CD4-positive, CD25-positive, alpha-beta regulatory T cell (primary cell): ENCODE measurements at regions not wholly inside any gene's neighbourhood (a gene's known extent, or its start where the extent isn't known, plus 50 kb on each side); places are given as distances from the start of the nearest gene placed in this dataset.

Experiments
- ATAC-seq, 2 donors: fragments of 150-1000 bp; cut with Tn5 transposase; one replicate each; pipeline ENCODE4 v1.10.0; 2021; ENCODE audit warnings: low read depth in 2 of 2, moderate number of reproducible peaks in 2 of 2, moderate library complexity in 1 of 2
- DNase-seq, 3 donors: peaks; one replicate each; pipeline versions ENCODE4 v3.0.0 to v3.0.0-alpha.2; 2012 to 2022; ENCODE audit warnings: mixed read lengths in 1 of 3
- H3K27ac ChIP-seq: one replicate; pipeline ENCODE4 v1.7.0; 2013; ENCODE audit warnings: mild to moderate bottlenecking, low read length; ENCODE audit not compliant: insufficient read depth, poor library complexity, severe bottlenecking
- H3K27me3 ChIP-seq: one replicate; pipeline ENCODE4 v1.7.0; 2013; ENCODE audit warnings: low read length; ENCODE audit not compliant: control insufficient read depth, insufficient read depth
- H3K36me3 ChIP-seq: one replicate; pipeline ENCODE4 v1.7.0; 2013; ENCODE audit warnings: mild to moderate bottlenecking, low read length, moderate library complexity; ENCODE audit not compliant: control insufficient read depth, insufficient read depth
- H3K4me1 ChIP-seq: 2 replicates; pipeline ENCODE4 v1.7.0; 2013; ENCODE audit warnings: mild to moderate bottlenecking, low read length; ENCODE audit not compliant: insufficient read depth, control insufficient read depth, poor library complexity, severe bottlenecking
- H3K4me3 ChIP-seq: one replicate; pipeline ENCODE4 v1.7.0; 2013; ENCODE audit warnings: low read depth, mild to moderate bottlenecking, low read length, moderate library complexity
- H3K9me3 ChIP-seq, 2 experiments: 1 replicate in 1 of 2; 2 replicates in 1 of 2; pipeline ENCODE4 v1.7.0; 2013; ENCODE audit warnings: low read length in 2 of 2, mild to moderate bottlenecking in 1 of 2, moderate library complexity in 1 of 2; ENCODE audit not compliant: control insufficient read depth in 2 of 2
- H3K27ac Mint-ChIP-seq, 3 donors: one replicate each; pipeline ENCODE4 v1.8.0; 2020 to 2022; ENCODE audit warnings: mild to moderate bottlenecking in 3 of 3, mixed read lengths in 3 of 3, moderate library complexity in 2 of 3
- H3K27me3 Mint-ChIP-seq: one replicate; pipeline ENCODE4 v1.8.0; 2022; ENCODE audit warnings: mild to moderate bottlenecking, mixed read lengths
- H3K36me3 Mint-ChIP-seq: one replicate; pipeline ENCODE4 v1.8.0; 2020; ENCODE audit warnings: mixed read lengths
- H3K4me1 Mint-ChIP-seq, 4 donors: one replicate each; pipeline ENCODE4 v1.8.0; 2020 to 2022; ENCODE audit warnings: mixed read lengths in 4 of 4, mild to moderate bottlenecking in 1 of 4
- H3K4me3 Mint-ChIP-seq, 4 donors: one replicate each; pipeline ENCODE4 v1.8.0; 2020 to 2022; ENCODE audit warnings: mild to moderate bottlenecking in 4 of 4, mixed read lengths in 4 of 4, moderate library complexity in 3 of 4
- H3K9me3 Mint-ChIP-seq, 7 donors: one replicate each; pipeline ENCODE4 v1.8.0; 2020 to 2022; ENCODE audit warnings: mixed read lengths in 7 of 7, mild to moderate bottlenecking in 3 of 7, moderate library complexity in 2 of 7

- H3K4me1 Mint-ChIP-seq = peaks cover 4 to 22% (median 13%) of the 10 kb centered on the region in 4 donors
- Histone ChIP-seq H3K27ac (no peak overlapping the region), H3K9me3 (no peaks in the 10 kb centered on the region), H3K4me3 (no peak overlapping the region), H3K27me3 (no peaks in the 10 kb centered on the region), H3K4me1 (peaks cover 4% of the 10 kb centered on the region), H3K36me3 (no peaks in the 10 kb centered on the region)
- peaks cover 0 to 10% (median 2%) of the 10 kb centered on the region in 7 donors for H3K9me3 Mint-ChIP-seq
- no peak for DNase-seq
- H3K27me3 Mint-ChIP-seq = peaks cover 10% of the 10 kb centered on the region
- H3K36me3 Mint-ChIP-seq = peaks cover 9% of the 10 kb centered on the region
- no peak overlapping the region for H3K4me3 Mint-ChIP-seq
- peak overlapping the region in 2 of 3 donors; percentile 21 to 78 for H3K27ac Mint-ChIP-seq
- ATAC-seq = no peak
Observed at GRCh38 chr13:108419768-108420167, 150.2 kb downstream of the TNFSF13B start.

DNA sequence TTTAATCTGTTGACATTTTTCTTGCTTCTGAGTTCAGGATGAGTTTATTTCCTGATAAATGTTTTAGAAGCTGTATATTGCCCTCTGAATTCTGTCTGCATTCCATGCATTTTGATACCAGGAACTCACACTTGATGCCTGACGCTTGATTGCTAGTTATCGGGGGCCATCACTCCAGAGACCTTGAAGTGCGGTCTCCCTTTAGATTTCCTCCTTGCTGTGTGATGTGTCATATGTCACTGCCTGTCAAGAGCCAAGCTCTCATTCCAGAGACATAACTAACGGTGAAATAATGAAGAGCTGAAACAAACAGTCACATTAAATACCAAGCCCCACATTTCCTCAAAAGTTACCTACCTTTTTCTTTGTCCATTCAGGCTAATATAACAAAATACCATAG lies 155.5 kb downstream of the TNFSF13B start:
- no peak overlapping the region for H3K4me3 Mint-ChIP-seq
- no peak overlapping the region for H3K4me3 ChIP-seq
- no peaks in the 10 kb centered on the region for H3K4me1 ChIP-seq
- H3K27me3 ChIP-seq = no peaks in the 10 kb centered on the region
- H3K27ac ChIP-seq = no peak overlapping the region
- H3K4me1 Mint-ChIP-seq = peaks cover under 1 to 6% (median 4%) of the 10 kb centered on the region in 4 donors
- no peaks in the 10 kb centered on the region for H3K9me3 Mint-ChIP-seq
- no peaks in the 10 kb centered on the region for H3K9me3 ChIP-seq
- no peak for DNase-seq
- H3K36me3 ChIP-seq = no peaks in the 10 kb centered on the region
- no peak for ATAC-seq
- peaks cover 4% of the 10 kb centered on the region for H3K27me3 Mint-ChIP-seq
- H3K36me3 Mint-ChIP-seq = no peaks in the 10 kb centered on the region
- peak overlapping the region in 2 of 3 donors; percentile 14 to 32 for H3K27ac Mint-ChIP-seq

GRCh38 chr13:108426893-108427292 lies 157.4 kb downstream of the TNFSF13B start:
- Histone ChIP-seq H3K9me3 (no peaks in the 10 kb centered on the region), H3K27ac (no peak overlapping the region), H3K27me3 (no peaks in the 10 kb centered on the region), H3K36me3 (no peaks in the 10 kb centered on the region), H3K4me3 (no peak overlapping the region), H3K4me1 (no peaks in the 10 kb centered on the region)
- H3K4me1 Mint-ChIP-seq = peaks cover 0 to 6% (median 4%) of the 10 kb centered on the region in 4 donors
- no peaks in the 10 kb centered on the region for H3K36me3 Mint-ChIP-seq
- H3K27ac Mint-ChIP-seq = peak overlapping the region in 1 of 3 donors; percentile 47
- H3K4me3 Mint-ChIP-seq = no peak overlapping the region
- no peak for DNase-seq
- H3K27me3 Mint-ChIP-seq = peaks cover 4% of the 10 kb centered on the region
- no peaks in the 10 kb centered on the region for H3K9me3 Mint-ChIP-seq
- ATAC-seq = no peak

DNA sequence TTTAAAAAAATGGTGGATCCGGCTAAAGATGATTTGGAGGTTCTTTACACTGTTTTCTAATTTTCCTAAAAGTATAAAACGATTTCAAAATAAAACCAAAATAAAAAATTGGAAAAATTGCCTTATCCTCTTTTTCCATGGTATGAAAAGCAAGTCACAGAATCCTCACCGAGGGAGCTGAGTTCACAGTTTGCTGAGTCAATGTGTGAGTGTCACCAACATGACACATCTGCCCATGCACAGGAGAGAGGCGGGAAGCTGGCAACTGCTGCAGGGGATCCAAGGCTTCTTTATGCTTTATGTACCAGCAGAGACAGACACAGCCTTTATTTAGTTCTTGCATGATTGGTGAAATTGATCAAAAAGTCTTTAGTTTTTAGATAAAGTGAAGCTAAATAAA lies 157.8 kb downstream of the TNFSF13B start:
- ATAC-seq (no peak), DNase-seq (no peak)
- Mint-ChIP-seq H3K4me3 (no peak overlapping the region), H3K36me3 (no peaks in the 10 kb centered on the region), H3K27me3 (peaks cover 4% of the 10 kb centered on the region), H3K27ac (no peak overlapping the region), H3K9me3 (no peaks in the 10 kb centered on the region), H3K4me1 (peaks cover 0 to 6% (median 4%) of the 10 kb centered on the region in 4 donors)
- Histone ChIP-seq H3K36me3 (no peaks in the 10 kb centered on the region), H3K9me3 (no peaks in the 10 kb centered on the region), H3K4me1 (no peaks in the 10 kb centered on the region), H3K27me3 (no peaks in the 10 kb centered on the region), H3K4me3 (no peak overlapping the region), H3K27ac (no peak overlapping the region)

- H3K36me3 Mint-ChIP-seq = no peaks in the 10 kb centered on the region
- ATAC-seq (no peak), DNase-seq (no peak)
- Histone ChIP-seq H3K27ac (no peak overlapping the region), H3K9me3 (no peaks in the 10 kb centered on the region), H3K4me1 (no peaks in the 10 kb centered on the region), H3K4me3 (no peak overlapping the region), H3K27me3 (no peaks in the 10 kb centered on the region), H3K36me3 (no peaks in the 10 kb centered on the region)
- peaks cover 4% of the 10 kb centered on the region for H3K27me3 Mint-ChIP-seq
- H3K9me3 Mint-ChIP-seq = no peaks in the 10 kb centered on the region
- H3K4me1 Mint-ChIP-seq = peaks cover 0 to 3% (median 0%) of the 10 kb centered on the region in 4 donors
- no peak overlapping the region for H3K27ac Mint-ChIP-seq
- no peak overlapping the region for H3K4me3 Mint-ChIP-seq
Observed at GRCh38 chr13:108428691-108429090, 159.2 kb downstream of the TNFSF13B start.

DNA sequence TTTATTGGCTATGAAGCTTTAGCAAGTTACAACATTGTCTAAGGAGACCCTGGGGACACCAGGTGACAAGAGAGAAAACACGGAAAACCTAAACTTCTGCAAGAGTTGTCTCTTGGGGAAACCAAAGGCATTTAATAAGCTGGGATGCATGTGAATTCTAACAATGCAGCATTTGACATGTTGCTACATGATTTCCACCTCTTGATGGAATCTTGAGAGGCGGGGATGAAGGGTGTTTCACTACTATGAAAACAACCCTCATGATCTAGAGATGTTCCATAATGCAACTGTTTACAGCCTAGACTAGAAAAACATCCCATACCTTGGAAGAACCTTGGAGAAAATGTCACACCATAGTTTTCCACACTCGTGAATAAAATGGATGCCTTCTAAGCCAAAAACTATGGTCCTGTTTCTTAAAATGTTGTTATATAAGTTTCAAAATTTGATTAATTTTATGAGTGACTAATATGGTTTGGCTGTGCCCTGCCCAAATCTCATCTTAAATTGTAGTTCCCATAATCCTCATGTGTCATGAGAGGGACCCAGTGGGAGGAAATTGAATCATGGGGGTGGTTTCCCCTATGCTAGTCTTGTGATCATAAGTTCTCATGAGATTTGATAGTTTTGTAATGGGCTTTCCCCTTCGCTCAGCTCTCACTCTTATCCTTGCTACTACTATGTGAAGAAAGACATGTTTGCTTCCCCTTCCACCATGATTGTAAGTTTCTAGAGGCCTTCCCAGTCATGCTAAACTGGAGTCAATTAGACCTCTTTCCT lies 164.6 kb downstream of the TNFSF13B start:
- Mint-ChIP-seq H3K27me3 (peaks cover 10% of the 10 kb centered on the region), H3K4me1 (no peaks in the 10 kb centered on the region), H3K9me3 (peaks cover 0 to 4% (median 0%) of the 10 kb centered on the region in 7 donors), H3K36me3 (no peaks in the 10 kb centered on the region), H3K27ac (no peak overlapping the region), H3K4me3 (no peak overlapping the region)
- peaks cover 2% of the 10 kb centered on the region for H3K27me3 ChIP-seq
- no peaks in the 10 kb centered on the region for H3K4me1 ChIP-seq
- DNase-seq (no peak), ATAC-seq (no peak)
- H3K27ac ChIP-seq = no peak overlapping the region
- H3K4me3 ChIP-seq = no peak overlapping the region
- H3K9me3 ChIP-seq = no peaks in the 10 kb centered on the region
- H3K36me3 ChIP-seq = no peaks in the 10 kb centered on the region

- no peaks in the 10 kb centered on the region for H3K9me3 ChIP-seq
- ATAC-seq (no peak), DNase-seq (no peak)
- Mint-ChIP-seq H3K27ac (peak overlapping the region in 1 of 3 donors; percentile 0), H3K27me3 (peaks cover 10% of the 10 kb centered on the region), H3K4me1 (no peaks in the 10 kb centered on the region), H3K4me3 (no peak overlapping the region), H3K9me3 (peaks cover 0 to 4% (median 0%) of the 10 kb centered on the region in 7 donors), H3K36me3 (no peaks in the 10 kb centered on the region)
- H3K36me3 ChIP-seq = no peaks in the 10 kb centered on the region
- H3K4me3 ChIP-seq = no peak overlapping the region
- no peak overlapping the region for H3K27ac ChIP-seq
- H3K27me3 ChIP-seq = peaks cover 2% of the 10 kb centered on the region
- H3K4me1 ChIP-seq = no peaks in the 10 kb centered on the region
Observed at GRCh38 chr13:108435393-108436149, 166.1 kb downstream of the TNFSF13B start.
